Type B pancreatic cell (in vitro differentiated cells): ENCODE measurements at regions not wholly inside any gene's neighbourhood (a gene's known extent, or its start where the extent isn't known, plus 50 kb on each side); places are given as distances from the start of the nearest gene placed in this dataset.

ENCODE experiments used
- DNase-seq: peaks from one replicate; pipeline ENCODE4 v3.0.0; 2021; ENCODE audit warnings: mixed read lengths; ENCODE audit not compliant: unreplicated experiment; ENCODE audit errors: extremely low spot score
- H3K27ac Mint-ChIP-seq: 2 replicates; pipeline ENCODE4 v1.8.0; 2021; ENCODE audit warnings: mild to moderate bottlenecking, mixed read lengths
- H3K27me3 Mint-ChIP-seq: 2 replicates; pipeline ENCODE4 v1.8.0; 2021; ENCODE audit warnings: mixed read lengths
- H3K36me3 Mint-ChIP-seq: 2 replicates; pipeline ENCODE4 v1.8.0; 2021; ENCODE audit warnings: mixed read lengths
- H3K4me1 Mint-ChIP-seq: one replicate; pipeline ENCODE4 v1.8.0; 2021; ENCODE audit warnings: mixed read lengths; ENCODE audit not compliant: unreplicated experiment
- H3K4me3 Mint-ChIP-seq: 2 replicates; pipeline ENCODE4 v1.8.0; 2021; ENCODE audit warnings: mild to moderate bottlenecking, mixed read lengths
- H3K9me3 Mint-ChIP-seq: 2 replicates; pipeline ENCODE4 v1.8.0; 2021; ENCODE audit warnings: mixed read lengths
- CTCF ChIP-seq: fragments of 200-600 bp; sonication (generic); conservative IDR thresholded peaks from 2 replicates; pipeline ENCODE4 v1.5.0; 2021; ENCODE audit warnings: antibody characterized with exemption, mild to moderate bottlenecking

- no peak overlapping the region for H3K27ac Mint-ChIP-seq
- no peak for DNase-seq
- no peaks in the 10 kb centered on the region for H3K36me3 Mint-ChIP-seq
- TF ChIP-seq CTCF: no peak
- H3K4me1 Mint-ChIP-seq: peaks cover 12% of the 10 kb centered on the region
- H3K27me3 Mint-ChIP-seq: no peaks in the 10 kb centered on the region
- no peak overlapping the region for H3K4me3 Mint-ChIP-seq
- peaks cover 4% of the 10 kb centered on the region for H3K9me3 Mint-ChIP-seq
Observed at GRCh38 chr7:85287106-85287825, 100.4 kb upstream of the SEMA3D start.

- DNase-seq: no peak
- Mint-ChIP-seq H3K36me3 (no peaks in the 10 kb centered on the region), H3K4me1 (peaks cover 16% of the 10 kb centered on the region), H3K9me3 (no peaks in the 10 kb centered on the region), H3K4me3 (no peak overlapping the region), H3K27ac (no peak overlapping the region), H3K27me3 (no peaks in the 10 kb centered on the region)
- TF ChIP-seq CTCF: no peak
Observed at GRCh38 chr7:85286446-85286845, 99.6 kb upstream of the SEMA3D start.

GRCh38 chr7:85285527-85285926 is 98.7 kb upstream of the SEMA3D start:
- Mint-ChIP-seq H3K4me1 (peaks cover 16% of the 10 kb centered on the region), H3K27ac (no peak overlapping the region), H3K36me3 (no peaks in the 10 kb centered on the region), H3K4me3 (no peak overlapping the region), H3K27me3 (no peaks in the 10 kb centered on the region), H3K9me3 (no peaks in the 10 kb centered on the region)
- TF ChIP-seq CTCF: no peak
- DNase-seq: no peak

- H3K27ac Mint-ChIP-seq: no peak overlapping the region
- no peaks in the 10 kb centered on the region for H3K36me3 Mint-ChIP-seq
- no peak for DNase-seq
- no peaks in the 10 kb centered on the region for H3K27me3 Mint-ChIP-seq
- H3K4me3 Mint-ChIP-seq: no peak overlapping the region
- H3K9me3 Mint-ChIP-seq: peaks cover 5% of the 10 kb centered on the region
- TF ChIP-seq CTCF: no peak
- peaks cover 4% of the 10 kb centered on the region for H3K4me1 Mint-ChIP-seq
Observed at GRCh38 chr7:85275204-85275603, 88.3 kb upstream of the SEMA3D start.

GRCh38 chr7:85274454-85274853 is 87.6 kb upstream of the SEMA3D start:
- Mint-ChIP-seq H3K27me3 (no peaks in the 10 kb centered on the region), H3K9me3 (peaks cover 5% of the 10 kb centered on the region), H3K36me3 (no peaks in the 10 kb centered on the region), H3K27ac (no peak overlapping the region), H3K4me3 (no peak overlapping the region), H3K4me1 (peaks cover 4% of the 10 kb centered on the region)
- no peak for DNase-seq
- no peak for TF ChIP-seq CTCF
